EL (cell line): ENCODE measurements at regions not wholly inside any gene's neighbourhood (a gene's known extent, or its start where the extent isn't known, plus 50 kb on each side); places are given as distances from the start of the nearest gene placed in this dataset.
"Not testable (repeated sequence)": the region's sequence is repeated elsewhere in the genome, so short reads cannot be mapped to it uniquely, and the experiment has no call there.

Experiments
- DNase-seq: peaks from one replicate; pipeline ENCODE4 v3.0.0-alpha.2; 2016

- no peak for DNase-seq
Observed at GRCh38 chr10:64134676-64135075, 613.5 kb downstream of the REEP3 start.

- no peak for DNase-seq
Observed at GRCh38 chr10:64142395-64142794, 621.2 kb downstream of the REEP3 start.

- no peak for DNase-seq
Observed at GRCh38 chr10:64148607-64149006, 627.4 kb downstream of the REEP3 start.

- DNase-seq = no peak
Observed at GRCh38 chr10:64156166-64156565, 635.0 kb downstream of the REEP3 start.

GRCh38 chr10:64158551-64158950 lies 637.4 kb downstream of the REEP3 start:
- DNase-seq = no peak

- DNase-seq = no peak
Observed at GRCh38 chr10:64159910-64160872, 639.0 kb downstream of the REEP3 start.

GRCh38 chr10:64170791-64171190 lies 649.6 kb downstream of the REEP3 start:
- DNase-seq = no peak

GRCh38 chr10:64173826-64174225 lies 652.6 kb downstream of the REEP3 start:
- no peak for DNase-seq

GRCh38 chr10:64174666-64175255 lies 653.6 kb downstream of the REEP3 start:
- DNase-seq = no peak

- DNase-seq = no peak
Observed at GRCh38 chr10:64175271-64175962, 654.2 kb downstream of the REEP3 start.

GRCh38 chr10:64182671-64183070 lies 661.5 kb downstream of the REEP3 start:
- no peak for DNase-seq

- DNase-seq = no peak
Observed at GRCh38 chr10:64191286-64191685, 670.1 kb downstream of the REEP3 start.

- DNase-seq = no peak
Observed at GRCh38 chr10:64196638-64197315, 675.6 kb downstream of the REEP3 start.

- no peak for DNase-seq
Observed at GRCh38 chr10:64201936-64202335, 680.7 kb downstream of the REEP3 start.

- DNase-seq = not testable (repeated sequence)
Observed at GRCh38 chr10:64204504-64204903, 683.3 kb downstream of the REEP3 start.

- no peak for DNase-seq
Observed at GRCh38 chr10:64206409-64206808, 685.2 kb downstream of the REEP3 start.

- DNase-seq = no peak
Observed at GRCh38 chr10:64209561-64209960, 688.4 kb downstream of the REEP3 start.

- no peak for DNase-seq
Observed at GRCh38 chr10:64210211-64210610, 689.0 kb downstream of the REEP3 start.

GRCh38 chr10:64211466-64211865 lies 690.3 kb downstream of the REEP3 start:
- no peak for DNase-seq

GRCh38 chr10:64215088-64215487 lies 693.9 kb downstream of the REEP3 start:
- no peak for DNase-seq

- DNase-seq = no peak
Observed at GRCh38 chr10:64219271-64220025, 698.2 kb downstream of the REEP3 start.

GRCh38 chr10:64234489-64234888 lies 713.3 kb downstream of the REEP3 start:
- DNase-seq = no peak
